RWPE2 (cell line): ENCODE measurements at regions not wholly inside any gene's neighbourhood (a gene's known extent, or its start where the extent isn't known, plus 50 kb on each side); places are given as distances from the start of the nearest gene placed in this dataset.
A peak's percentile ranks its signal among the peaks of the same experiment; 100 is the strongest.
"Not testable (repeated sequence)": the region's sequence is repeated elsewhere in the genome, so short reads cannot be mapped to it uniquely, and the experiment has no call there.

Source experiments
- ATAC-seq: fragments of 200-7000 bp; cut with Tn5 transposase; 3 replicates; pipeline ENCODE4 v1.9.1; 2021; ENCODE audit warnings: low read depth
- DNase-seq: peaks from one replicate; pipeline ENCODE4 v3.0.0-alpha.2; 2020; ENCODE audit warnings: low spot score
- H3K27ac ChIP-seq: fragments of 450-650 bp; 2 replicates; pipeline ENCODE4 v1.5.1; 2017; ENCODE audit warnings: mild to moderate bottlenecking; ENCODE audit not compliant: poor library complexity, severe bottlenecking
- H3K27me3 ChIP-seq: fragments of 250-450 bp; sonication (Bioruptor Pico); 2 replicates; pipeline ENCODE4 v1.5.1; 2021; ENCODE audit warnings: mild to moderate bottlenecking, moderate library complexity; ENCODE audit not compliant: insufficient read depth, poor library complexity, severe bottlenecking
- H3K36me3 ChIP-seq: fragments of 250-450 bp; sonication (Bioruptor Pico); 2 replicates; pipeline ENCODE4 v1.5.1; 2020; ENCODE audit warnings: low read depth, mild to moderate bottlenecking, moderate library complexity
- H3K4me1 ChIP-seq: fragments of 250-450 bp; sonication (Bioruptor Pico); 2 replicates; pipeline ENCODE4 v1.5.1; 2021; ENCODE audit warnings: mild to moderate bottlenecking, moderate library complexity; ENCODE audit not compliant: insufficient read depth, poor library complexity, severe bottlenecking
- H3K4me3 ChIP-seq: fragments of 250-450 bp; sonication (Bioruptor Pico); 2 replicates; pipeline ENCODE4 v1.5.1; 2021; ENCODE audit warnings: mild to moderate bottlenecking, moderate library complexity; ENCODE audit not compliant: severe bottlenecking
- H3K9me3 ChIP-seq: fragments of 250-450 bp; sonication (Bioruptor Pico); 2 replicates; pipeline ENCODE4 v1.5.1; 2021; ENCODE audit warnings: mild to moderate bottlenecking, moderate library complexity; ENCODE audit not compliant: severe bottlenecking

- not testable (repeated sequence) for ATAC-seq, H3K27ac ChIP-seq, H3K9me3 ChIP-seq, H3K4me1 ChIP-seq, H3K4me3 ChIP-seq, DNase-seq, H3K27me3 ChIP-seq, H3K36me3 ChIP-seq
Measured at GRCh38 chr15:44817797-44818196, 81.5 kb downstream of the TRIM69 start.

GRCh38 chr15:44819331-44819987 is 83.1 kb downstream of the TRIM69 start:
- ATAC-seq, result 0 out of 3 replicates have a peak, but pooled peaks have one; percentile 21
- DNase-seq, result not testable (repeated sequence)

GRCh38 chr15:44820535-44820934 is 84.2 kb downstream of the TRIM69 start:
- H3K27ac ChIP-seq, H3K4me1 ChIP-seq: not testable (repeated sequence)

More at GRCh38 chr15:44819331-44819987, 83.1 kb downstream of the TRIM69 start:
- H3K9me3 ChIP-seq, H3K4me1 ChIP-seq, H3K4me3 ChIP-seq, H3K27ac ChIP-seq, H3K27me3 ChIP-seq, H3K36me3 ChIP-seq: not testable (repeated sequence)

GRCh38 chr15:44820967-44821366 is 84.6 kb downstream of the TRIM69 start:
- not testable (repeated sequence) for ATAC-seq, DNase-seq, H3K27ac ChIP-seq, H3K27me3 ChIP-seq, H3K4me3 ChIP-seq, H3K4me1 ChIP-seq, H3K36me3 ChIP-seq, H3K9me3 ChIP-seq

More at GRCh38 chr15:44820535-44820934, 84.2 kb downstream of the TRIM69 start:
- not testable (repeated sequence) for H3K9me3 ChIP-seq, ATAC-seq, H3K27me3 ChIP-seq, H3K4me3 ChIP-seq, DNase-seq, H3K36me3 ChIP-seq

GRCh38 chr15:44824277-44825145 is 88.2 kb downstream of the TRIM69 start:
- H3K4me3 ChIP-seq, H3K36me3 ChIP-seq, H3K9me3 ChIP-seq, ATAC-seq, DNase-seq, H3K27me3 ChIP-seq, H3K4me1 ChIP-seq, H3K27ac ChIP-seq: not testable (repeated sequence)

GRCh38 chr15:44826583-44826982 is 90.3 kb downstream of the TRIM69 start:
- H3K4me3 ChIP-seq, H3K9me3 ChIP-seq, DNase-seq, H3K4me1 ChIP-seq, H3K27ac ChIP-seq, H3K36me3 ChIP-seq, H3K27me3 ChIP-seq, ATAC-seq: not testable (repeated sequence)

GRCh38 chr15:44828229-44828914 is 92.0 kb downstream of the TRIM69 start:
- not testable (repeated sequence) for H3K4me3 ChIP-seq, H3K4me1 ChIP-seq, DNase-seq, H3K9me3 ChIP-seq, H3K27ac ChIP-seq, H3K27me3 ChIP-seq, H3K36me3 ChIP-seq, ATAC-seq

GRCh38 chr15:44829150-44829549 is 92.8 kb downstream of the TRIM69 start:
- ATAC-seq, H3K9me3 ChIP-seq, H3K36me3 ChIP-seq, H3K27me3 ChIP-seq, DNase-seq, H3K4me1 ChIP-seq, H3K27ac ChIP-seq, H3K4me3 ChIP-seq: not testable (repeated sequence)

- not testable (repeated sequence) for DNase-seq, H3K36me3 ChIP-seq, H3K27me3 ChIP-seq, H3K9me3 ChIP-seq, H3K4me1 ChIP-seq, H3K4me3 ChIP-seq
- ATAC-seq, result peak; percentile 68
- H3K27ac ChIP-seq, result peak overlapping the region; percentile 38
Measured at GRCh38 chr15:44830692-44831408, 94.5 kb downstream of the TRIM69 start.

- ATAC-seq, H3K4me1 ChIP-seq: not testable (repeated sequence)
- peak overlapping the region; percentile 38 for H3K27ac ChIP-seq
Measured at GRCh38 chr15:44831409-44831741, 95.0 kb downstream of the TRIM69 start.

GRCh38 chr15:44832133-44832532 is 95.8 kb downstream of the TRIM69 start:
- H3K27ac ChIP-seq, H3K36me3 ChIP-seq, ATAC-seq, H3K4me3 ChIP-seq, H3K27me3 ChIP-seq, H3K4me1 ChIP-seq, DNase-seq, H3K9me3 ChIP-seq: not testable (repeated sequence)

More at GRCh38 chr15:44831409-44831741, 95.0 kb downstream of the TRIM69 start:
- not testable (repeated sequence) for H3K9me3 ChIP-seq, H3K27me3 ChIP-seq, H3K4me3 ChIP-seq, H3K36me3 ChIP-seq, DNase-seq
